ELR (cell line): ENCODE measurements at regions not wholly inside any gene's neighbourhood (a gene's known extent, or its start where the extent isn't known, plus 50 kb on each side); places are given as distances from the start of the nearest gene placed in this dataset.
"Not testable (repeated sequence)": the region's sequence is repeated elsewhere in the genome, so short reads cannot be mapped to it uniquely, and the experiment has no call there.

ENCODE experiments used
- DNase-seq: peaks from one replicate; pipeline ENCODE4 v3.0.0-alpha.2; 2015; ENCODE audit warnings: low read depth

DNA sequence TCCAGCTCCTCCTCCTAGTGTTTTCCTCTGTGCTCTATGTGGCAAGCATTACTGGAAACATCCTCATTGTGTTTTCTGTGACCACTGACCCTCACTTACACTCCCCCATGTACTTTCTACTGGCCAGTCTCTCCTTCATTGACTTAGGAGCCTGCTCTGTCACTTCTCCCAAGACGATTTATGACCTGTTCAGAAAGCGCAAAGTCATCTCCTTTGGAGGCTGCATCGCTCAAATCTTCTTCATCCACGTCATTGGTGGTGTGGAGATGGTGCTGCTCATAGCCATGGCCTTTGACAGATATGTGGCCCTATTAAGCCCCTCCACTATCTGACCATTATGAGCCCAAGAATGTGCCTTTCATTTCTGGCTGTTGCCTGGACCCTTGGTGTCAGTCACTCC lies 64.0 kb downstream of the OR4F15 start:
- DNase-seq: not testable (repeated sequence)

DNA sequence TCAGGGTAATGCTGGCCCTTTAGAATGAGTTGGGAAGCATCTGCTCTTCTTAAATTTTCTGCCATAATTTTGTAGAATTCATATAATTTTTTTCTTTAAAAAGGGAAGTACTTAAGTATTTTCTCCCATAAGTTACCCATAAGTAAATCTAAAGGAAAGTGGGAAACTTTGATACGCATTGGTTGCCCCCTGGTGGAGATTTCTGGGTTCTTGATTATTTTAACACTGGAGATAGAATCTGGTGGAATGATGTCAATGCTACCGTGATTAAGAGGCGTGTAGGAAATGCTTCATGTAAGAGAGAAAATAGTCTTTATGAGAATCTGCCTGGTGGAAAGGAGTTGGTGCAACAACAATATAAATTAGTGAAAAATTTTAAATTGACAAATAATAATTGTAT lies 65.6 kb downstream of the OR4F15 start:
- DNase-seq: peak; percentile 6

DNA sequence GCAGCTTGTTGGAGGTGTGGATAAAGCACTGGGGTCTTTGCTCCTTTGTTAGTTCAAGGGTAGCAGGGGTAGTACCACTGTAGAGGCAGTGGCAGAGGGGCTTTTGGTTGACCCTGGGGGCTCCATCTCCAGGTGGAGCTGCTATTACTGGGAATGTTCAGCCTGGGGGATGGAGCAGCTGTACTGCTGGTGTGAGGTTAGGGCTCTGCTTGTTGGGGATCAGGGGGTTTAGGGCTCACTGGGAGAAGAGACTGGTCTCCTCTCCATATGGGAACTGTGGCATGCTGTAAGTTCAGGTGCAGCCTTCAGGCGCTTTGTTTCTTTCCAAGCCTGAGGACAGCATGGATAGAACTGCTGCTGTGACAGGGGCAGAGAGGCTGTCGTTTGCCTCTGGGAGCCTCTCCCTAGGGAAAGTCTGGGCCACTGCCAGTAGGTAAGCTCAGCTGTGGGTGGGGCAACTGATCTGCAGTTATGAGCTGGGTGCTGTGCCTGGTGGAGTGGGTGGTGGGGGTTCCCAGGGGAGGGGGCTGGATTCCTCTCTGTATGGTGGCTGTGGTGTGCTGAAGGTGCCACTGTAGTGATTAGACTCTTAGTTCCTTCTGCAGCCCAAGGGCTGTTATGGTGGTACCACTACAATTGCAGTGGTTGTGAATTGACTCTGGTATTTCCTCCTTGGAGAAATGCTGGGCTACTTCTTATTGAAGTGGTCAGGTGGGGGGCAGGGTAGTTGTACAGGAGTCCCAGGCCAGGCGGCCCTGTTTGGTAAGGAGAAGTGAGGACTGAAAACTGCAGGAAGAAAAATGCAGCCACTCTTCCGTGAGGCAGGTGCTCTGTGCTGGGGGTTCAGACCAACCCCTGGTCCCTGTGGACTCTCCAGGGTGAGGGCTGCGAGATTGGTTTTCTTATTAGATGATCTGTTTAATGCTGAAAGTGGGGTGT lies 100.6 kb downstream of the OR4F15 start:
- DNase-seq: not testable (repeated sequence)

DNA sequence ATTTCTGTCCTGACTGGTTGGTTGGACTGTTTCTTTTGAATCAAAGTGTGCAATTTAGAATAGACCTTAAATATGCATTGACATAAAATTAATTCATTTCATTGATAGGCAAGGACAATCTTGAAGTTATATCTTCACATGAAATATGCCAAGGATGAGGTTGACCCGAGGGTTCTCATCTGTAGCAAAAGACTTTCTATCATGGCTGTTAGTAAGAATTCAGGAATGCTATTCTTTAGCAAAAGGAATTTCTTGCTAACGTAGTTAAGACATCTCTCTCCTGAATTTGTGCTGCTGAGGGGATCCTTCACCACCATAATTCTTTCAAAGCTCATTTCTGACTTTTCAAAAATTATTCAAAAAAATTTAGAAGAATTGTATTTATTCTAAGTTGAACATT lies 112.6 kb downstream of the OR4F15 start:
- not testable (repeated sequence) for DNase-seq

DNA sequence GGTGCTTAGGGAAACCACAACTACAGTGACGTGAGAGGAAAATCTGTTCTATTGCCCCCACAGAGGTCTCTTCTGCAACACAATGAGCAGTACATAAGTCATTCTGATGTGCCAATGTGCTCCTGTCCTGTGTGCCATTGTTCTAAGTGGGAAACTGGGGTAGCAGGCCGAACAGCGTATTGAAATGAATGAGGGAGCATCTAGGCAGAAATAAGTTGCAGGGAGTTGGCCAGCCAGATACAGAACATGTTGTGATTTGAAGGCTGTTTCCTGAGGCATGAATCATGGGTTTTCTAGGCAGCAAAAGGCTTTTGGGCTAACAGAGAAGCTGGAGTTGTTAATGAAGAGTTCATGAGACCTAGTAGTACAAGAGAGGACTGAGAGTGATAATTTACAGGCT lies 122.5 kb downstream of the OR4F15 start:
- DNase-seq: not testable (repeated sequence)

DNA sequence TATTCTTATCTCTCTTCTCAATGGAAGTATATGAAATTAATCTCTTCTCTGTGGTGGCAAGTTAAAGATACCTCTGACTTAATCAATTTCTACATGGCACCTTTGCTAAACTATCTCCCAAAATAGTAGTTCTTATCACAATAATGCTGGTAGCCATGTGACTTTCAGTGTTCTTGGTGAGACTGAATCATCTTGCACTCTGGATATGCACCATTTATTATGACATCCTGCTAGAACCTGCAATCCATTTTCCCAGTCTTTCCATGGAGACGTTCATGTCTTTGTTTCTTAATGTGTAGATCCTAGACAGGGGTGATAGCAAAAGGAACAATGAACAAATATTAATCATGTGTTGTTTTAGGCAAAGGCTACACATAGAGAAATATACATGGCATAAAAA lies 125.4 kb downstream of the OR4F15 start:
- DNase-seq: not testable (repeated sequence)

DNA sequence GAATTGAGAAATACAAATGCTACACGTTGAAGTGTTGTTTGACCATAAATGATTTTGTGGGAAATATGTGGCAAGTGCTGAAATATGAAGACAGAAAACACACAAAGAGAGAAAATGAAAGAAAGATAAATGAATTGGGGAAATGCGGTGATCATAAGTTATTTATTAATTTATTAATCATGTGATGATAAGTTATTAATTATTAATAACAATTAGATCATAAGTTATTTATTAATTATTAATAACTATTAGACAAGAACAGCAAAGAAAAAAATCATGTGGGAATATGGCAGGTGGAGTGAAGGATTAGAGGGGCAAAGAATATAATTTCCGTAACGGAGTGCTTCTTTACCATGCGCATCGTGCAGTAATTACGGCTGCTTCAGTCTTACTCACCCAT lies 126.6 kb downstream of the OR4F15 start:
- DNase-seq: not testable (repeated sequence)

DNA sequence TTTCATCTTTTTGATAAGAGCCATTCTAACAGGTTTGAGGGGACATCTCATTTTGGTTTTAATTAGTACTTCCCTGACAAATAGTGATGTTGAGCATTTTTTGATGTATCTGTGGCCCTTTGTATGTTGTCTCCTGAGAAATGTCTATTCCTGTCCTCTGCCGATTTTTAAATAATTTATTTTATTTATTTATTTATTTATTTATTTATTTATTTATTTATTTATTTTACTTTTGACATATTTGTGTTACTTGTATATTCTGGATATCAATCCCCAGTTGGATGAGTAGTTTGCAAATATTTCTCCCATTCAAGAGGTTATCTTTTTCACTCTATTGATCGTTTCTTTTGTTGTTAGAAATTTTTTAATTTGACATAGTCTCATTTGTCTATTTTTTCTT lies 133.9 kb downstream of the OR4F15 start:
- DNase-seq: not testable (repeated sequence)

DNA sequence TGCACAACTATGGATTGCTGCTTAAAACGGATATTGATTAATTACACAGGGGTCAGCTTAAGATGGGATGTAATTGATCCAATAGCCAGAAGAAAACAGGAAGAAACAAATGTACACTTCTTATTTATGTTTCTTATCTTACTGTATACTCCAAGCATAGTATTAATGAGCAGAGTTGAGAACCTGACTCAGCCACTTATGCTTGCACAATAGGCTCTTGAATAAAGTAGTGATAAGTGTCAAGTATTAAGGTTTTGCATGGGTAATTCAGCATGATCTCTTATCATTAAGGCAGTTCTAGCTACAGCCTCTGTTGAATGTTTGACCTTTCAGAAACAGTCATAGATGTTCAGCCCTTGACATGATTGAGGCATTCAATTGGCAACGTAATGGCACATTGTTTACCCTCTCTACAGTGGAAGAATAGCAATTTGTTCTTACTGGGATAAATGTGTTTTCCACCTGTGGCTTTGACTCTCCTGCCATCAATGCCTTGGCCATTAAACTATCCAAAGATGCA lies 136.5 kb downstream of the OR4F15 start:
- not testable (repeated sequence) for DNase-seq

DNA sequence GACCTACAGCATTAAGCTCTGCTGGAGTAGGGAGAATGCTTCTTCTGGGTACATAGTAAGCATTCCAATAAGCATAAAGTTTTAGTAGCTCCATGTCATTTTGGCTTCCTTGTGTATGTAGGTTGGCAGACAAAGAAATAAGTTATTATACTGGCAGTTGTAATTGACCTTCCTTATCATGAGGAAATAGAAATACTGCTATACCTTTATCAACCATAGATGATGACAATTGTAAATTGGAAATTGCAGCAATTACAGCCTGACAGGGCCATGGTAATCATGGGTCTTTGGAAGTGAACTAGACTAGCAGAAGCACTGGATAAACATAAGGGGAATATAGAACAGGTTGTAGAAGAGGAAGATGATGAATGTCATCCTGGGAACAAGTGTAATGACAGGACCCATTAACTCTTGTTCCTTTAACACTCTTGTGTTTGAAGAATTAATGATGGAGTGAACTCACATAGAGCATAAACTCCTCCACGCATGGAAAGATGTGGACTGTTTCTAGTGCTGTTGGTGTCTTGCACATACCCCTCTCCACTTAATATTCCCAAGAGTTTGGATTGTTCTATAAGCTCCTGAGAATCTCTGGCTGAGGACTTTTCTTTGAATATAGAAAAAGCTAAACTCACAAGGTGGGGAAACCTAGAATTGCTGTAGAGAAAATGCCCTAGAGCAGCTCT lies 137.5 kb downstream of the OR4F15 start:
- DNase-seq: not testable (repeated sequence)

DNA sequence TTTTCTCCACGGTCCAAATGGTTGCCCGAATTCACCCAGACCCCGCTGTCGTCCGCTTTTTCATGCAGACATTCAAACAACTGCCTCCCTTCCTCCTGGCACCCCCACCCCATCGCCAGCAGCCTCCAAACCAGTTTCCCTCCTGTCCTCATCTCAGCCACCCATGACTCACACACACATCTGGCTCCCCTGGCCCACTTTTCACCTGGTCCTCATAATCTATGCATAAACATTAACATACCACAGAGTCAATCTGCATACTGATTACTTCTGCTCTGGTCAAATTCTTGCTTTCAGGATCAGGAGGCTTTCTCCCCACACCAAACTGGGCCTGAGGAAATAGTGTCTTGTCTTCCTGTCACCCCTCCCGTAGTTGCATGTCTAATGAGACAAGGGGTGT lies 142.0 kb downstream of the OR4F15 start:
- DNase-seq: not testable (repeated sequence)

DNA sequence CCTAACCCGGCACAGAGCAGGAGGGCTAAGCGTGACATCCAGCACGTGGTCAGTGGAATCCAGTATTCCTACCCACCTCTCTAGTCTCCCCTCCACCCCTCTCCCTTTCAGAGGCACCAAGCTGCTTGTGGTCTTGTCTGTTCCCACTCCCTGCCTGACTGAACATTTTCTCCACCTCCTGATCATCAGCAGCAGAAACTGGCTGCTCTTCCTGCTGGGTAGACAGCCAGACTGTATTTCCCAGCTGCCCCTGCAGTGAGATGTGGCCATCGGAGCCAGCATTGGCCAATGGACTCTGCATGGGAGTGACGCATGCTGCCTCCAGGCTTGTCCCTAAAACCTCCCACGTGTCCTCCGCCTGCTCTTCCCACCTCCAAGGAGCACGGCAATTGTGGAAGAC lies 143.8 kb downstream of the OR4F15 start:
- not testable (repeated sequence) for DNase-seq

DNA sequence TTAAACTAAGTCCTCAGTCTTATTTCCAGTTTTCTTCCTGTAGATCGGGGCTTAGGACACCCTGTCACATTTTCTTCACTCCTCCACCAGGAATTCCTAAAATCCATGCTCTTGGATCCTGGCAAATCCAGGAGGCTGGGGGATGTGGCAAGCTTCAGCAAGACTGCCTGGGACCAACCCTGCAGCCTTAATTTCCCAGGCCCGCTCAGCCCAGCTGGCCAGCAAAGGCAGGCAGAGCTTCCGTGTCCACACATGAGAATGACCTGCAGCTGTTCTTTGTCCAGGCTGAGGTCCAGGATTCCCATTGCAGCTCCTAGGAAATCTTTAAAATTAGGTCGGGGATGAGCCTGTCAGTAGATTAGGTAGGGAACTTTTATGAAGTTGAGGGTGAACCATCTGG lies 146.7 kb downstream of the OR4F15 start:
- DNase-seq: not testable (repeated sequence)

DNA sequence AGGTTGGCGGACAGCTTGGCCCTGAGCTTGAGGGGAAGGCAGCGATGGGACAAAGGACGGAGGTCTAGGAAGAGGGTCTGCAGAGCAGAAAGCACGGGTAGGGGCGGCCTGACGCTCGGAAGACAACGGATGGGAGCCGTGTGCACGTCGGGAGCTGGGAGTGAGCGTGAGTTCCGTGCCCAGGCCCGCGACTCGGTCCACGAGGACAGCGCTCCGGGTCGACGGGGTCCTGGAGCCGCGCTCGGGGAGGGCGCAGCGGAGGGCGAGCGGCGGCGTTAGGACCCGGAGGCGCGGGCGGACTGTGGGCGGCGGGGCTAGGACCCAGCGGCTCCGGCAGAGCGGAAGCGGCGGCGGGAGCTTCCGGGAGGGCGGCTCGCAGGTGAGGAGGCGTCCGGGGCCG lies 149.3 kb downstream of the OR4F15 start:
- DNase-seq: not testable (repeated sequence)

DNA sequence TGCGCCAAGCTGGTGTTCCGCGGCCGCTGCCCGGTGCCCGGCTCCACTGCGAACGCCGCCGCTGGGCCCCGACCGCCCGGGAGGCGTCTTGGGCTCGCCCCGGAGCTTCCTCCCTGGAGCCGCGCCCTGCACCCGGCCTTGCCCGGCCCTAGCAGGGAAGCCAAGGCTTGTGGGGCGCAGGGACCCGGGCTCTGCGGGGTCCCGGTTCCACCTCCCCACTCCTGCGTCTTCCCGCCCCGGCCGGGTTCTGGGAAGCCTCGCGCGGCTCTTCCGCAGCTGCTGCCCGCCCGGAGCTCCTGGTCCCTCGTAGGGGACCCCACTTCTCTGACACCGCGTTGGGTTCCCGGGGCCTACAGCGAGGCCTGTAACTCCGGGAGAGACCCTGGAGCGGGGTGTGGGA lies 149.8 kb downstream of the OR4F15 start:
- not testable (repeated sequence) for DNase-seq

DNA sequence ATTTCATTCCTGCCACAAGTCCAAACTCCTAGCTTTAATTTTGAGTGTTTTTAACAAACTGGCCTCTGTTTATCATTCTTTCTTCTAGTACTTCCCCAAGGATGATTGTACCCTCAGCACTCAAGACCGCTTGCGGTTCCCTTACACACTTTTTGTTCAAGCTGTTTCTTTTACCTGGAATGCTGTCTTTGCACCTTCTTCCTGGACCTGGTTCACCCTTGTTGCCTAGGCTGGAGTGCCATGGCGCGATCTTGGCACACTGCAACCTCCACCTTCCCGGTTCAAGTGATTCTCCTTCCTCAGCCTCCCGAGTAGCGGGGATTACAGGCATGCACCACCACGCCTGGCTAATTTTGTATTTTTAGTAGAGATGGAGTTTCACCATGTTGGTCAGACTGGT lies 151.7 kb downstream of the OR4F15 start:
- not testable (repeated sequence) for DNase-seq

DNA sequence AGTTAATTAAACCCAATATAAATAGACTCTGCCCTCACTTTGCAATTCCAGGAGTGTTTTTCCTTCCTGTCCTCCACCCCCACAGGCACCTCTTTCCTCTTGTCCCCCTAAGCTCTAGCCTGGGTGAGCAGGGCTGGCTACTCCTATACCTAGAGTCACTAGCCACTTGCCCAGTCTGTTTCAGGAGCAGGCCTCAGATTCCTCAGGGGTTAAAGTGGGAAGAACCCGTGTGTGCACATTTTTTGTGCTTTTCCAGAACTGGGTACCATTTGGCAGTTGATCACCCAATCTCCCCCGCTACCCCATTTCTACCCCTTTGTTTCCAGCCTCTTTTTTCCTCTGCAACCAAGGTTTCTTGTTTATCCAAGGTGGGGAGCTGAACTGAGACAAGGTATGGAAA lies 153.4 kb downstream of the OR4F15 start:
- DNase-seq: not testable (repeated sequence)

DNA sequence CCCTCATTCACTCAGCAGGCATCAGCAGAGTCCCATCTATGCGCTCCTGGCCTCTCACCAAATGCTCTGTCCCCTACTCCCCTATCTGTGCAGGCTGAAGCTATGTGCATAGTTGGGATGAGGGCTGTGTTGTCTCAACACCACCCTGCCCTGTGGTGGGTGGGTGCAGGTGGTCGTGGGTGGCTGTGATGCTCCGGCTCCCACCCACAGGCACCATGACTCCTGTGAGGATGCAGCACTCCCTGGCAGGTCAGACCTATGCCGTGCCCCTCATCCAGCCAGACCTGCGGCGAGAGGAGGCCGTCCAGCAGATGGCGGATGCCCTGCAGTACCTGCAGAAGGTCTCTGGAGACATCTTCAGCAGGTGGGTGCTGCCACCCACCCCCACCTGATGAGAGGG lies 153.9 kb downstream of the OR4F15 start:
- not testable (repeated sequence) for DNase-seq

DNA sequence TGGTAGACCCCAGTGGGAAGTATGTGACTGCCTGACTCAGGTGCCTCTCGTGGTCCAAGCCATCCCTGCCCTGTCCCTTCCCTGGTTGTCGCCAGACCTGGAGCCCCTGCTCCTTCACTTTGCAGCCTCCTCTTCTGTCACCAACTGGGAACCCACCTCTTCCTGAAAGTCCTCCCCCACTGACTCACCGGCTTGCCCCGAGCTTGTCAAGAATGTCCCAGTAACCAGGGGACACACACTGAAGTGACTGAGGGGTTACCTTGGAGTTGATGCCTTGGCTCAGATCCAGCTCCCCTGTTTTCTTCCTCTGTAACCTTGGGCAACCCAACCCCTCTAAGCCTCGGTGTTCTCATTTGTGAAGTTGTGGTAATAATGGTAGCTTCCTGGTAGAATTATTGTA lies 155.4 kb downstream of the OR4F15 start:
- DNase-seq: not testable (repeated sequence)

DNA sequence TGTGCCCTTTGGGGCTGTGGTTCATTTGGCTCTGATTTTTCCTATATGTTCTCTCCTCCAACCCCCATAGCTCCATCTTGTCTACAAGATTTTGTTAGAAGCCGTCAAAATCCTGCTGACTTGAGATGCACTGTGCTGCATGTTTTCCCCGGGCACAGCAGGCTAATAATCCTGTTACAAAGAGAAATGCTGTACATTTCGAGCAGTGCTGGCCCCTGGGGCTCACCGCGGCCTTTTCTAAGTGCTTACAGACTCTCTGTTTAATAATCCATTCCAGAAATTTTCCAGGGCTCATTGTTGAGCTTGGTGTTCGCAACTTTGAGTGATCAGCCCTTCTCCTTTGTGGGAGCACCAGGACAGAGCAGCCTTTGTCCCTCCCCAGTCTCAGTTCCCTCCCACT lies 158.6 kb downstream of the OR4F15 start:
- DNase-seq: not testable (repeated sequence)

DNA sequence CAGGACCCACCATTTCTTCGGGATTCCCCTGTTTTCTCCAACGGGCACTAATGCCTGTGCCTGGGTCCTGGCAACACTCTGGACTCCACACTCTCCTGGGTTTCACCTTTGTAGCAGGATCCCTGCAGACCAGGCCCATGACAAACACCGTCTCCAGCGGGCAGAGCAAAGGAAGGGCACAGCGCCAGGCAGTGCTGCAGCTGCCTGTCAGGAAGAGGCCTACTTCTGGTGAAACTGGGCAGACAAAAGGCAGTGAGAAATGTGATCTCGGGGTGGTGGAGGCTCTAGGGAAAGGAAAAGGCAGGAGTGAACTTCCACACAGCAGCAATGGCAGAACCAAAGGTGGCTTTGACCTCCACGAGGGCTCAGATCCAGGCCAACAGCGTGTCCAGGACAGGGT lies 165.3 kb downstream of the OR4F15 start:
- not testable (repeated sequence) for DNase-seq

DNA sequence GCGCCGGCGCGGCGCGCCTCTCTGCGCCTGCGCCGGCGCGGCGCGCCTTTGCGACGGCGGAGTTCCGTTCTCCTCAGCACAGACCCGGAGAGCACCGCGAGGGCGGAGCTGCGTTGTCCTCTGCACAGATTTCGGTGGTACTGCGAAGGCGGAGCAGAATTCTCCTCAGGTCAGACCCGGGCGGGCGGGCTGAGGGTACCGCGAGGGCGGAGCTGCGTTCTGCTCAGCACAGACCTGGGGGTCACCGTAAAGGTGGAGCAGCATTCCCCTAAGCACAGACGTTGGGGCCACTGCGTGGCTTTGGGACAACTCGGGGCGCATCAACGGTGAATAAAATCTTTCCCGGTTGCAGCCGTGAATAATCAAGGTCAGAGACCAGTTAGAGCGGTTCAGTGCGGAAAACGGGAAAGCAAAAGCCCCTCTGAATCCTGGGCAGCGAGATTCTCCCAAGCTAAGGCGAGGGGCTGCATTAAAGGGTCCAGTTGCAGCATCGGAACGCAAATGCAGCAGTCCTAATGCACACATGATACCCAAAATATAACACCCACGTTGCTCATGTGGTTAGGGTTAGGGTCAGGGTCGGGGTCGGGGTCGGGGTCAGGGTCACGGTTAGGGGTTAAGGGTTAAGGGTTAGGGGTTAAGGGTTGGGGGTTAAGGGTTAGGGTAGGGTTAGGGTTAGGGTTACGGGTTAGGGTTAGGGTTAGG lies 168.4 kb downstream of the OR4F15 start:
- DNase-seq: peak; percentile 8
